ENCODE measurements at regions not wholly inside any gene's neighbourhood (a gene's known extent, or its start where the extent isn't known, plus 50 kb on each side); places are given as distances from the start of the nearest gene placed in this dataset.

DNA sequence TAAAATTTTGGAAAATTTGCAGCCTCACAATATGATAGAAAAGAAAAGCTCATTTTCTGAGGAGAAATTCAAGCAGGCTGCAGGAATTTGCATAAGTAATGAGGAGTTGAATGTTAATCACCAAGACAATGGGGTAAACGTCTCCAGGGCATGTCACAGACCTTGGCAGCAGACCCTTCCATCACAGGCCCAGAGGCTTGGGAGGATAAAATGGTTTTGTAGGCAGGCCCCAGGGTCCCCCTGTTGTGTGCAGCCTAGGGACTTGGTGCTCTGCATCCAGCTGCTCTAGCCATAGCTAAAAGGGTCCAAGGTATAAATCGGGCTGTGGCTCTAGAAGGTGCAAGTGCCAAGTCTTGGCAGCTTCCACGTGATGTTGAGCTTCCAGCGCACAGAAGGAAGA lies 112.2 kb upstream of the FMN2 start:
- no peaks in the 10 kb centered on the region for H3K9me3 ChIP-seq (ENCODE audit: insufficient read depth, low read depth)
- peaks cover 1% of the 10 kb centered on the region for H3K27me3 ChIP-seq (ENCODE audit: insufficient read depth, low read depth)
- H2AFZ ChIP-seq, result no peak overlapping the region
- intact Hi-C loops (cut with micrococcal nuclease; ENCODE audit: unreplicated experiment), result loop anchor here (5.0 kb wide), 1 partner anchor 1727 kb away; no protein-coding TSS in a partner anchor
- POLR2A ChIA-PET (ENCODE audit: unreplicated experiment), result no interaction called here
- no peak for DNase-seq
- H3K4me1 ChIP-seq (replicated peaks; ENCODE audit: insufficient read depth), result no peaks in the 10 kb centered on the region
- H3K36me3 ChIP-seq (ENCODE audit: low read depth), result no peaks in the 10 kb centered on the region
- H3K27ac ChIP-seq, result no peak overlapping the region
- CTCF ChIA-PET, result no interaction called here
- no TSS peak for BruUV-seq (replicated peaks)
- H4K20me1 ChIP-seq (ENCODE audit: insufficient read depth), result no peaks in the 10 kb centered on the region; the same call in 1 of the 2 replicates
- H3K79me2 ChIP-seq (ENCODE audit: low read depth), result no peaks in the 10 kb centered on the region
- no peak overlapping the region for H3K4me3 ChIP-seq
- H3K4me2 ChIP-seq, result no peak overlapping the region
- no peaks in the 10 kb centered on the region for H3K9me2 ChIP-seq (ENCODE audit: insufficient read depth)
- TF ChIP-seq, protein P1, sequence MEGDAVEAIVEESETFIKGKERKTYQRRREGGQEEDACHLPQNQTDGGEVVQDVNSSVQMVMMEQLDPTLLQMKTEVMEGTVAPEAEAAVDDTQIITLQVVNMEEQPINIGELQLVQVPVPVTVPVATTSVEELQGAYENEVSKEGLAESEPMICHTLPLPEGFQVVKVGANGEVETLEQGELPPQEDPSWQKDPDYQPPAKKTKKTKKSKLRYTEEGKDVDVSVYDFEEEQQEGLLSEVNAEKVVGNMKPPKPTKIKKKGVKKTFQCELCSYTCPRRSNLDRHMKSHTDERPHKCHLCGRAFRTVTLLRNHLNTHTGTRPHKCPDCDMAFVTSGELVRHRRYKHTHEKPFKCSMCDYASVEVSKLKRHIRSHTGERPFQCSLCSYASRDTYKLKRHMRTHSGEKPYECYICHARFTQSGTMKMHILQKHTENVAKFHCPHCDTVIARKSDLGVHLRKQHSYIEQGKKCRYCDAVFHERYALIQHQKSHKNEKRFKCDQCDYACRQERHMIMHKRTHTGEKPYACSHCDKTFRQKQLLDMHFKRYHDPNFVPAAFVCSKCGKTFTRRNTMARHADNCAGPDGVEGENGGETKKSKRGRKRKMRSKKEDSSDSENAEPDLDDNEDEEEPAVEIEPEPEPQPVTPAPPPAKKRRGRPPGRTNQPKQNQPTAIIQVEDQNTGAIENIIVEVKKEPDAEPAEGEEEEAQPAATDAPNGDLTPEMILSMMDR (conservative IDR thresholded peaks at IDR 0.05), result no peak
- no peak for TF ChIP-seq EZH2 (IDR thresholded peaks at IDR 0.05; ENCODE audit: low read depth)
- no peaks in the 10 kb centered on the region for H3F3A ChIP-seq (ENCODE audit: insufficient read depth, low read depth)

DNA sequence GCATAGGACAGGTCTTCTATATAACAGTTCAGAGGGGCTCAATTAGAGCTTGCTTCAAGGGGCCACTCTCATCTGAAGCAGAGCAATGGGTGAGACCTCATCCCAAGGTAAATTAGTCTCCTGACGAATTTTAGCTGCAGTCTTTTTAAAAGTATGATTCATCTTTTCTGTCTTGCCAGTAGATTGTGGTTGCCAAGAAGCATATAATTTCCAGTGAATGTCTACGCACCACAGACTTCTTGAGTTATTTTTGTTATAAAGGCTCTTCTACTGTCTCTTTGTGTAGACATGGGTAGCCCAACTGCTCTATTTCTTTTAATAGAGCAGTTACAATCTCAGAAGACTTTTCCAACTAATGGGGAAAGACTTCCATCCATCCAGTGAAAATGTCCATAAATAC lies 108.9 kb upstream of the FMN2 start:
- H2AFZ ChIP-seq, result no peak overlapping the region
- no peak for DNase-seq
- no peaks in the 10 kb centered on the region for H3F3A ChIP-seq (ENCODE audit: insufficient read depth, low read depth)
- H3K9me2 ChIP-seq (ENCODE audit: insufficient read depth), result no peaks in the 10 kb centered on the region
- no peaks in the 10 kb centered on the region for H3K9me3 ChIP-seq (ENCODE audit: insufficient read depth, low read depth)
- no peak overlapping the region for H3K27ac ChIP-seq
- intact Hi-C loops (cut with micrococcal nuclease; ENCODE audit: unreplicated experiment), result no loop called here
- ChIA-PET CTCF (no interaction called here), POLR2A (ENCODE audit: unreplicated experiment) (no interaction called here)
- H3K79me2 ChIP-seq (ENCODE audit: low read depth), result no peaks in the 10 kb centered on the region
- BruUV-seq (replicated peaks), result no TSS peak
- no peaks in the 10 kb centered on the region for H3K27me3 ChIP-seq (ENCODE audit: insufficient read depth, low read depth)
- no peak for TF ChIP-seq EZH2 (IDR thresholded peaks at IDR 0.05; ENCODE audit: low read depth)
- TF ChIP-seq, protein P1 (conservative IDR thresholded peaks at IDR 0.05), result no peak
- no peak overlapping the region for H3K4me2 ChIP-seq
- no peak overlapping the region for H3K4me3 ChIP-seq
- H4K20me1 ChIP-seq (ENCODE audit: insufficient read depth), result no peaks in the 10 kb centered on the region; the same call in 1 of the 2 replicates
- H3K36me3 ChIP-seq (ENCODE audit: low read depth), result no peaks in the 10 kb centered on the region
- no peaks in the 10 kb centered on the region for H3K4me1 ChIP-seq (replicated peaks; ENCODE audit: insufficient read depth)

DNA sequence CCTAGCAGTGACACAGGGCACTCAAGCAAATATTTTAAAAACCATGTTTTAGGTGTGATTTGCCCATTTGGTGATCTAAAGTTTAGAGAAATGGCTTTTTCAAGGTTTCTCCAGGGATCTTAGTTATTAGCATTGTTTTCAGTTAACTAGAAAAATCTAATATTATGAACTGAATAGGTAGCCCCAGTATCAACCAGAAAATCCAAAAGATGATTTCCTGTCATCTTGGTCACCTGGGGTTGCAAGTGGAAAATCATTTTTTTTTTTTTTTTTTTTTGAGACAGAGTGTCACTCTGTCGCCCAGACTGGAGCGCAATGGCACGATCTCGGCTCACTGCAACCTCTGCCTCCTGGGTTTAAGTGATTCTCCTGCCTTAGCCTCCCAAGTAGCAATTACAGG lies 106.6 kb upstream of the FMN2 start:
- H3K27ac ChIP-seq, result no peak overlapping the region
- no peaks in the 10 kb centered on the region for H3F3A ChIP-seq (ENCODE audit: insufficient read depth, low read depth)
- intact Hi-C loops (cut with micrococcal nuclease; ENCODE audit: unreplicated experiment), result no loop called here
- H3K9me3 ChIP-seq (ENCODE audit: insufficient read depth, low read depth), result no peaks in the 10 kb centered on the region
- H3K4me2 ChIP-seq, result no peak overlapping the region
- ChIA-PET POLR2A (ENCODE audit: unreplicated experiment) (no interaction called here), CTCF (no interaction called here)
- no peaks in the 10 kb centered on the region for H3K9me2 ChIP-seq (ENCODE audit: insufficient read depth)
- H3K36me3 ChIP-seq (ENCODE audit: low read depth), result no peaks in the 10 kb centered on the region
- no peak for TF ChIP-seq EZH2 (IDR thresholded peaks at IDR 0.05; ENCODE audit: low read depth)
- TF ChIP-seq, protein P1 (conservative IDR thresholded peaks at IDR 0.05), result no peak
- no peaks in the 10 kb centered on the region for H3K4me1 ChIP-seq (replicated peaks; ENCODE audit: insufficient read depth)
- H3K79me2 ChIP-seq (ENCODE audit: low read depth), result no peaks in the 10 kb centered on the region
- no peaks in the 10 kb centered on the region; the same call in 1 of the 2 replicates for H4K20me1 ChIP-seq (ENCODE audit: insufficient read depth)
- no peak overlapping the region for H2AFZ ChIP-seq
- no TSS peak for BruUV-seq (replicated peaks)
- no peak overlapping the region for H3K4me3 ChIP-seq
- DNase-seq, result no peak
- H3K27me3 ChIP-seq (ENCODE audit: insufficient read depth, low read depth), result no peaks in the 10 kb centered on the region

Data from PC-9 (cell line).